GM21825 (cell line): ENCODE measurements at regions not wholly inside any gene's neighbourhood (a gene's known extent, or its start where the extent isn't known, plus 50 kb on each side); places are given as distances from the start of the nearest gene placed in this dataset.

Experiments used
- ATAC-seq: cut with Tn5 transposase; IDR thresholded peaks from one replicate; pipeline ENCODE4 v1.9.1; 2021; ENCODE audit warnings: mild to moderate bottlenecking, moderate library complexity; ENCODE audit not compliant: unreplicated experiment

GRCh38 chr20:11608736-11609135, 309.0 kb upstream of the BTBD3 start:
- no peak for ATAC-seq

GRCh38 chr20:11624704-11625103, 293.0 kb upstream of the BTBD3 start:
- no peak for ATAC-seq

- no peak for ATAC-seq
These were observed 291.1 kb upstream of the BTBD3 start for GRCh38 chr20:11626551-11626950.

GRCh38 chr20:11642866-11643265, 274.8 kb upstream of the BTBD3 start:
- ATAC-seq = no peak

- no peak for ATAC-seq
These were observed 271.3 kb upstream of the BTBD3 start for GRCh38 chr20:11646359-11646758.

- no peak for ATAC-seq
These were observed 267.1 kb upstream of the BTBD3 start for GRCh38 chr20:11650566-11650965.

GRCh38 chr20:11651138-11651537, 266.6 kb upstream of the BTBD3 start:
- no peak for ATAC-seq

GRCh38 chr20:11651647-11652046, 266.0 kb upstream of the BTBD3 start:
- ATAC-seq = no peak

GRCh38 chr20:11652128-11652527, 265.6 kb upstream of the BTBD3 start:
- no peak for ATAC-seq

GRCh38 chr20:11654766-11655165, 262.9 kb upstream of the BTBD3 start:
- ATAC-seq = no peak

GRCh38 chr20:11660673-11661072, 257.0 kb upstream of the BTBD3 start:
- no peak for ATAC-seq

GRCh38 chr20:11671015-11671511, 246.6 kb upstream of the BTBD3 start:
- ATAC-seq = no peak

GRCh38 chr20:11672959-11673358, 244.7 kb upstream of the BTBD3 start:
- no peak for ATAC-seq

GRCh38 chr20:11675920-11676629, 241.6 kb upstream of the BTBD3 start:
- no peak for ATAC-seq

- ATAC-seq = no peak
These were observed 240.9 kb upstream of the BTBD3 start for GRCh38 chr20:11676630-11677287.

- no peak for ATAC-seq
These were observed 240.3 kb upstream of the BTBD3 start for GRCh38 chr20:11677428-11677827.

- ATAC-seq = no peak
These were observed 239.9 kb upstream of the BTBD3 start for GRCh38 chr20:11677836-11678235.

GRCh38 chr20:11682285-11682684, 235.4 kb upstream of the BTBD3 start:
- no peak for ATAC-seq

GRCh38 chr20:11686195-11686594, 231.5 kb upstream of the BTBD3 start:
- no peak for ATAC-seq

- no peak for ATAC-seq
These were observed 230.7 kb upstream of the BTBD3 start for GRCh38 chr20:11686820-11687543.

GRCh38 chr20:11687546-11688292, 230.0 kb upstream of the BTBD3 start:
- no peak for ATAC-seq
